Body of pancreas (tissue), 4 donors: ENCODE measurements at regions not wholly inside any gene's neighbourhood (a gene's known extent, or its start where the extent isn't known, plus 50 kb on each side); places are given as distances from the start of the nearest gene placed in this dataset.

Source experiments
- POLR2A ChIP-seq, 3 donors: fragments of 450-650 bp; IDR thresholded peaks; one replicate each; pipeline ENCODE4 v1.6.1; 2016; ENCODE audit warnings: antibody characterized with exemption in 3 of 3, mild to moderate bottlenecking in 2 of 3
- TF ChIP-seq, protein P1 (sequence below), 7 experiments: fragments of 450-650 bp in 4 of 7; fragments of 200-600 bp in 3 of 7; sonication (generic) in 3 of 7; IDR thresholded peaks; one replicate each; pipeline ENCODE4 v1.5.1; 2016 to 2019; ENCODE audit warnings: antibody characterized with exemption in 7 of 7

- TF ChIP-seq, protein P1, sequence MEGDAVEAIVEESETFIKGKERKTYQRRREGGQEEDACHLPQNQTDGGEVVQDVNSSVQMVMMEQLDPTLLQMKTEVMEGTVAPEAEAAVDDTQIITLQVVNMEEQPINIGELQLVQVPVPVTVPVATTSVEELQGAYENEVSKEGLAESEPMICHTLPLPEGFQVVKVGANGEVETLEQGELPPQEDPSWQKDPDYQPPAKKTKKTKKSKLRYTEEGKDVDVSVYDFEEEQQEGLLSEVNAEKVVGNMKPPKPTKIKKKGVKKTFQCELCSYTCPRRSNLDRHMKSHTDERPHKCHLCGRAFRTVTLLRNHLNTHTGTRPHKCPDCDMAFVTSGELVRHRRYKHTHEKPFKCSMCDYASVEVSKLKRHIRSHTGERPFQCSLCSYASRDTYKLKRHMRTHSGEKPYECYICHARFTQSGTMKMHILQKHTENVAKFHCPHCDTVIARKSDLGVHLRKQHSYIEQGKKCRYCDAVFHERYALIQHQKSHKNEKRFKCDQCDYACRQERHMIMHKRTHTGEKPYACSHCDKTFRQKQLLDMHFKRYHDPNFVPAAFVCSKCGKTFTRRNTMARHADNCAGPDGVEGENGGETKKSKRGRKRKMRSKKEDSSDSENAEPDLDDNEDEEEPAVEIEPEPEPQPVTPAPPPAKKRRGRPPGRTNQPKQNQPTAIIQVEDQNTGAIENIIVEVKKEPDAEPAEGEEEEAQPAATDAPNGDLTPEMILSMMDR (IDR thresholded peaks at IDR 0.05): no peak
- TF ChIP-seq POLR2A (IDR thresholded peaks at IDR 0.05): no peak
Measured at GRCh38 chr2:16972276-16972675, 306.6 kb upstream of the CYRIA start.
